Endothelial cell of hepatic sinusoid (primary cell): ENCODE measurements at regions not wholly inside any gene's neighbourhood (a gene's known extent, or its start where the extent isn't known, plus 50 kb on each side); places are given as distances from the start of the nearest gene placed in this dataset.

Source experiments
- in situ Hi-C: cut with HindIII; loops from 2 replicates; pipeline ENCODE4 v1.10.0; 2017; ENCODE audit warnings: low sequenced_read_pairs

DNA sequence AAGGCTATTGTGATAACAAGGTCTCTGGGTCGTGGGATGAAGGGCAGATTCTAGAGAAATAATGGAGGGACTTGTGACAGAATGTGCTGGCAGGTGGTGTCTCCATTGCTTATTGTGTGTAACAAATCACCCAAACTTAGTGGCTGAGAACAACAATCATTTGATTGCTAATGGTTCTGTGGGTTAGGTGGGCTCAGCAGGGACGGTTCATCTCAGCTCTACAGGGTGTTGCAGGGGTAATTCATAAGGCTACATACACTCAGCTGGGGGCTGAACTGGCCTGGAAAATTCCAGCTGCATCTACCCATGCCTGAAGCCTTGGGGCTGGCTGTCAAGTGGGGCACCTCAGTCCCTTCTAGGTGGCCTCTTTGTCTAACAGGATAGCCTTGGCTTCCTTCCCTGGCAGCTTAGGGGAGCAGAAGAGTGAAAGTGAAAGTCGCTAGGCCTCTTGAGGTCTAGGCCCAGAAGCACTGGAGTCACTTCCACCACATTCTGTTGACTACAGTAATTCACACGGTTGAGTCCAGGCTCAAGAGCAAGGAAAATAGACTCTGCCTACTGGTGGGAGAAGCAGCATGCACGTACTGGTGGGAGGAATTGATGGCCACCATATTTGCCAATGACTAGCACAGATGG lies 308.9 kb downstream of the MN1 start:
- in situ Hi-C loops, result no loop called here

DNA sequence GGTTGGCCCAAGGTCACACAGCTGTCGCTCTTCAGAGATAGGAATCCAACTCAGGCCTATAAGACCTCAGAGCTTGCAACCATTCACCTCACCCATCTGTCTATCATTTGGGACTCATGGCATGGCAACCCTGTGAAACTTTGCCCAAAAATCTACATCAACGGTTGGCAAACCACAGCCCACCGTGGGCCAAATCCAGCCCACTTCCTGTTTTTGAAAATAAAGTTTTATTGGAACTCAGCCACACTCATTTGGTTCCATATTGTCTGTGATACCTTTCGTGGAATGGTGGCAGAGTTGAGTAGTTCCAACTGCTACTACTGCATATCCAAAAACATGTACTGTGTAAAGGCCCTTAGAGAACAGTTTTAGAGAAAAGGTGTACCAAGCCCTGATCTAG lies 307.8 kb downstream of the MN1 start:
- in situ Hi-C loops, result no loop called here

DNA sequence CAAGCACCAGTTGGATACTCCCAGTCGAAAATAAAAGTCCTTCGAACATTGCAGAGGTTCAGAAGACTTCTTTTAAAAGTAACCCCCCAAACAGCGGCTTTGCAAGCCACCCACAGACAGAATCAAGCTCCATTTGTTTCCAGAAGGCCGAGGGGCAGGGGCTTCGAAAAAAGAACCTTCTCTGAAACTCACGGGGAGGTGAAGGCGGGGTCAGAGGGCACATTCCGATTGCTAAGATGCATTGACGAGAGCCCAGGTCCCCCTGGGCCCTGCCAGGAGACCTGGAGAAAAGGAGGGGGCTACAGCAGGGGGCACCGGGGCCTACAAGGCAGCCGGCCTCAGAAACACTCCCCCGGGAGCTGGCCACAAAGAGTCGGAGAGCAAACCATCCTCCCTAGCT lies 306.8 kb downstream of the MN1 start:
- in situ Hi-C loops, result no loop called here

DNA sequence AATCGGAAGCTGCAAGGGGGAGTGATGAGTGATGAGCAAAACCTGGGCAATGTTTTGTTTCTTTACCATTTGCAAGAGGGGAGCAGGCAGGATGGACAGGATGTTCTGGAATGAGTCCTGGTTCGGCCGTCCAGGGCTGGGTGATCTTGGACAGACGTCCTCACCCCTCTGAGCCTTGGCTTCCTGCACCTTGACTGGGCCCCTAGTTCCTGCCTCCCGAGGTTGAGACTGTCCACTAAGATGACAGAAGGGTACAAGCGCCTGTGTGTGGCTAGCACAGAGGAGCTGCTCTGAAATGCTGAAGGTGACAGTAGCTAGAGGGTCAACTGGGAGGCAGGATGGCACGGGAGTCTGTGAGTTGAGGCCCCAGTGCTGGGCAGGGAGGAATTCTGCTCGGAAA lies 306.2 kb downstream of the MN1 start:
- in situ Hi-C loops, result no loop called here

DNA sequence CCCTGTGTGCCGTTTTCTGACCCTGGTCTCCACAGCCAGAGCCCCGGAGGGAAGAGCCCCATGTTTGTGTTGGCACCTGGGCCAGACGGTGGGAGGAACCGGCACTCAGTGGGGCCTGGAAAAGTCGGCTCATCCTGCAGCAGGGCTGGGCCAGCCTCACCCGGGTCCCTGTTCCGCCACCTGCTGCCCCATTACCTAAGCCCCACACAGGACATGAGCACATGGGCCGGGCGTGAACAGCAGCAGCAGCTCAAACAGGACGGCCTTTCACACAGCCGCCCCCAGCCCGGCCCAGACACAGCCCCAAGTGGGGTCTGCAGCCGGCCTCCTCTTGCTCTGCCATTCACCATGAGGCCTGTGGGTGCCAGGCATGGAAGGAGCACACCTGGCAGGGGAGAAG lies 302.4 kb downstream of the MN1 start:
- in situ Hi-C loops, result no loop called here

DNA sequence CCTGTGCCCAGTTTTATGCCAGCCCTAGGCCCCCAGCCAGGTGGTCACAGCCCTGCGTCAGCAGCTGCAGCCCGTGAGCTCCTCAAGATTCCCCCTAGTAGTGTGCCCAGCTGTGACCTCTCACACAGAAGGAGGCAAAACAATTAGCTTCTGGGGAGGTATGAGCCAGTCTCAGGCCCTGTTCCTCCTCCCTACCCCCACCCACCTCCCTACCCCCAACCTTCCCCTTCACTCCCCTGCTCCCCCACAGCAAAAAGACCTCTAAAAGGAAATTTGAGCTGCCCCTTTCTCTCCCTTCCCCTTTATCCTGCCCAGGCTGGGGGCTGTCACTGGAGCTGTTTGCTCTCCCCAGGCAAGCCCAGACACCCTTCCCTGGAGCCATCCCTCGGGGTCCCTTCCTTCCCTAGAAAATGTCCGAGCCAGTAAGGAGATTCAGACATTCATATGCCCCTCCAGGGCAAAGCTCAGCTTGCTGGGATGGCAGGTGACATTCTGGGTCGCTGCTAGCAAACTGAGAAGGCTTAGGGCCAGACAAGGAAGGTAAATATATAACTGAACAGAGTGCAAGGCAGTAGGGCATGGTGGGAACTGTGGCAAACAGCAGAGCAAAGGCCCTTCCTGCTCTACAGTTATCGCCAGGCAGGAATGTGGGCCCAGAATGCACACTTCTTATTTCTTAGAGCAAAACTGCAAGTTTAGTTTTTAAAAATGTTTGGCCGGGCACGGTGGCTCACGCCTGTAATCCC lies 300.2 kb downstream of the MN1 start:
- in situ Hi-C loops, result no loop called here

DNA sequence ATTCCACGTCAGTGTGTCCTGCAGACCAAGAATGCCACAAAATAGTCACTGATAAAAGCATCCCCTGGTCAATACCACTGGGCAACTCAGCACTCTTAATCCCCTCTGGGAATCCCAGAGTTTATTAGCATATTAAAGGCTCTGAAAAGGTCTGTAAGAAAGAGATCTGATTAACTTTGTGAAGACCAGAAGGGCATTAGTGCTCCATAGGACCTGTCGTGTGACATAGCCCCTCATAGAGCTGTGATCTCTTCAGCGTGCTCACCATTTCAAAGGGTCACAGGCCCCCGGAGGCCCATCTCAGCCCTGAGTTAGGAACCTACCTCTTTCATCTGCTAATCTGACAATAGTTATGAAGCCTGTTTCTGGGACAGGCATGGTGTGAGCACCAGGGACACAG lies 299.2 kb downstream of the MN1 start:
- in situ Hi-C loops, result no loop called here

DNA sequence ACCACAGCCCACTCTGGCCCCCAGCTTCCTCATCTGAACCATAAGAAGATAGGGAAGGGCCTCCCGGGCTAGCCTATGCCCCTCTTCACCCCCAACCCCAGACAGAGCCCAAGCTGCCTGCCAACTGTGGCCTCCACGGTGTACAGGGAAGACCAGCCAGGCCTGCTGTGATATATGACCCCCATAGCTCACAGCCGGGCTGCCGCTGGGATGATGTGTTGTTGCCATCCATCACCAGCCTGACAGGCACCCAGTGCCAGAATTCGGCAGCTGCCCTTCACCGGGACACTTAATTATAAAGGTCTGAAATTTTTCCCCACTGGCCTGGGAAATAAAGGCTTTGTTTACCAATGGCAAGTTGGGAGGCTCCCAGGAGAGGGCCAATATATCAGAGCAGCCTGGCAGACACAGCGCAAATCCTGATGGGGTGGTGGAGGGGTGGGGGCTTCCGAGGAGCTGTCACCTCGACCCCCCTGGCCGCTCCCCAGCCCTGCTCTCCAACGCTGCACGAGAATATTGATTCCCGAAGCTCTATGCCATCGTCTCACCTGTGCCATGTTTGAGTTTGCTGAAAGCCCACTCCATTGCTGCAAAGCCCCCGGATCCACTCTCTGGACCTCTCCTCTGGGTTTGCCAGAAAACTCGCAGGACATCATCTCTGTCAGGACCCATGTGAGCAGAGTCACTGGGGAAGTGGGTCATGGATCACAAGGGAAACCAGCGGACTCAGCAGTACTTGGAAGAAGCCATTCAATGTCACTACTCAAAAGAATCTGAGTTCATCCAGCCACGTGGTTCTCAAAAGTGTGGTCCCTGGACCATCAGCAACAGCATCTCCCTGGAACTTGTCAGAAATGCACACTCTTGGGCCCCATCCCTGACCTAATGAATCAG lies 296.9 kb downstream of the MN1 start:
- in situ Hi-C loops, result no loop called here

DNA sequence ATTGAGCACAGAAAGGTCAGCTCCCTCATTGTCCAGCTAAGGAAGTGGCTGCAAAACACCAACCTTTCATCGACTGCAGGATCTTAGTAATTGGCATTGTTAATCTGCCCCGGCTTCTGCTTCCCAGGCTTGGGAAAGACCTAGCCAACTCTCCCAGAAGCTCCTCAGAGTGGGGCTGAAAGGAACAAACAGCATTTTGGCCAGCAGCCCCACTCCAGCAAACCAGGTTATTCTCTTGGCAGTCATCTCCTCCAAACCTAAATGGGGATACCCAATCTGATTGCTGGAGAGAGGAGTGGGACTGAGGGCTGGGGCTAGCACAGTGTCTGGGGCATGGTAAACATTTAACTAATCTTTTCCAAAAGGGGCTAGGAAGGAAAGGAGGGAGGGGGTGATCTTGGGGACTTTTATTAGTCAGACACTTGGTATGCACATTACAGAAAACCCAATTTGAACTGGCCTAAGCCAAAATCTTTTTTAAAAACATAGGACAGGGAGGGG lies 294.4 kb downstream of the MN1 start:
- in situ Hi-C loops, result no loop called here

DNA sequence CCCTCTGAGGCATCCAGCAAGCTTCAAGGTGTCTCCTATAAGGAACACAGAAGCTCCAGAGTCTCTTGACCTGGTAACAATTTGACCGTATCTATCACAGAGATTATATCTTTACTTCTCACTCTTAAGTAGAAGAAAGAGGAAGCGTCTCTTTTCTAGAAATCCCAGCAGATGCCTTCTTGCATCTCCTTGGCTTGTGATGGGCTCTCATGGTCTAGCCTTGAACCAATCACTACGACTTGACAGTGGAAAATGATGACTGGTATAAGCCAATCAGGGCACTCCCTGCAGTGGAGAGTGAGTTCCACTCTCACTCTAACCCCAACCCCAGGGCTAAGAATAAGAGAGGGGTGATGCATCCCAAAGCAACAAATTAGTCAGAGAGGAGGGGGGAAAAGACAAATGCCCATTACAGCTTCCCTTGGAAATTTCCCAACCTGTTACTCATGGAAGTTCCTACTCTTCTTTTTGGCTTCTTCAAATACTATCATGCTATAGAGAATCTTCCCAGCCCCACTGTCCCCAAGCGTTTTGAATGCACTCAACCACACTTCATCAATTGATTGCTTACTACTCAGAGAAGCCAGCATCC lies 293.5 kb downstream of the MN1 start:
- in situ Hi-C loops, result no loop called here

DNA sequence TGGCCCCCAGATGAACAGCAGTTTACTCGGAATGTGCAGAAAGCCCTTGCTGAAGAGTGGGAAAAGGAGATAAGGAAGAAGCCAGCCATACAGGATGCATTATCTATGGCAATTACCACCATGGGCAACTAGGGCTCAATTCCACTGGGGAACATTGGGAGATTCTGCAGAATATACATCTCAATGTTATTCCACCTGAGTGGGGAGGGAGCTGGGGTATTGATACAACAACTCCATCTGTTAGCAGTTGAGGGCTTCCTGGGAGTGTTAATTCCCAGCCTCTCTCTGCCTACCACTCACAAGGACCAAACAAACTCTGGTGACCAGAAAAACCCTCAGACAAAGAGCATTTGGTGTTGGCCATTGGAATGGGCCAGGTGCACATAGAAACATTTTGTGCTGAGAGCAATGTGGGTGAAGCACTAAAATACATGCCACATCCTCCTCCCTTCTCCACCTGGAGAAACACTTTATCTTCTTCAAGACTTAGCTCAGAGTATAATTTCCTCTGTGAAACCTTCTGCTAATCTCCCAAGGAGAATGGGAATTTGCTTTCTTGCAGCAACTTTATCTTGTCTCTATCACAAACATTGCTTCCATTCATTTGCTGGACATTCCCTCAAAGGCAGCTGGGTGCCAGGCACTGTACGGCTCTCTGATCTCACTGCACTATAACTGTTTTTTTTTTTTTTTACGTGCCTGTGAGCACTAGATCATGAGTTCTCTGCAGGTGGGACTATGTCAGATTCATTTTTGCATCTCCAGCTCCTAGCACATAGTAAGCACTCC lies 292.2 kb downstream of the MN1 start:
- in situ Hi-C loops, result no loop called here

DNA sequence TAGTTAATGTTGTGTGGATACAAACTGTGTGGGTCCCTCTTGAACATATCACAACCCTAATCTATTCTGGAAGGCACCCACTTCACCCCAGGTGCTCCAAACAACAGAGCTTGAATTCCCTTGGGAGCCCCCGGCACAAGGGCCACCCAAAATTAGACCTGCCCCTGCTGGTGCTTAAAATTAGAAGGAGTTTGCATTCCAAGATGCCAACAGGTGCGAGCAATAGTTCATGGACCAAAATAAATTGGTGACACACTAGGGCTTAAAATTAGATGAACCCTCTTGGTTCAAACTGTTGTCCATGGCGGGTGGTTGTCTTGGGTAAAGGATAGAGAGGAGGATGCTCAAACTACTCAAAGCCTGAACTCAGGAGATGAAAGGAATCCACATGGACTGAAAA lies 291.5 kb downstream of the MN1 start:
- in situ Hi-C loops, result loop anchor here (5.0 kb wide), 1 partner anchor 82 kb away; no protein-coding TSS in a partner anchor

DNA sequence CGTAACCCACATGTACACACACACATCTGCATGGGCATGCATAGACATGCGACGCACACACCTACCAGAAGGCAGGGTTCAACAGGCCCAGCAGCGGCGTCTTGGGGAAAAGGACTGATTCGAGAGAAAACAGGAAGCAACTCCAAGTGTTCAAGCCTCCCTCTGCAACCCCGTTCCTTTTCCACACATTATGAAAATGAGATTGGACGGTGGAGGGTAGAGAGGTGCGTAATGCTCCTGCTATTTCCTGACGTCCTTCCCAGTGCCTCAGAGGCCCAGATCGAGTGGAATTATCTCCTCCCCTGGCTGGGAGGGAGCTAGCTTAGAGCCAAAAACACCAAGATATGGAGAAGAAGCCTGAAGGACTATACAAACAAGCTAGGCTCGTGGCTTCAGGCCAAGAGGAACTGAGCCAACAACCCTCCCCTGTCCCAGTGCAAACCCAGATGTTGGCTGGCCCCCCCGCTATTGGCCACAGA lies 289.2 kb downstream of the MN1 start:
- in situ Hi-C loops, result loop anchor here (5.0 kb wide), 1 partner anchor 80 kb away; no protein-coding TSS in a partner anchor

DNA sequence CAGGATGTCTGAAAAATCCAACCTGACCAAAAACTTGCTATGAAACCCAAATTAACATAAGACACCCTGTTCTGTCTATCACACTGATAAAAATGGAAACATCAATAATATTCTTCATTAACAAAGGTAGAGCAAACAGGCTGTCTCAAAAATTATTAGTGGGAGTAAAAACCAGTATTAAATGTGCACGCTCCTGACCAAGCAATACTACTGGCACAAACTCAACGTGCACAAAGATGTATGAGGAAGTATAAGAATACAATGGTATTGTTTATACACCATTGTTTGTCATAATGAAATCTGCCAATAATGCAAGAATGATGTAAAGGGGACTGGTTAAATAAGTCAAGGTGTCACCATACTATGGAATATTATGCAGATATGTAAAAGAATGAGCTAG lies 288.5 kb downstream of the MN1 start:
- in situ Hi-C loops, result loop anchor here (5.0 kb wide), 1 partner anchor 79 kb away; no protein-coding TSS in a partner anchor

DNA sequence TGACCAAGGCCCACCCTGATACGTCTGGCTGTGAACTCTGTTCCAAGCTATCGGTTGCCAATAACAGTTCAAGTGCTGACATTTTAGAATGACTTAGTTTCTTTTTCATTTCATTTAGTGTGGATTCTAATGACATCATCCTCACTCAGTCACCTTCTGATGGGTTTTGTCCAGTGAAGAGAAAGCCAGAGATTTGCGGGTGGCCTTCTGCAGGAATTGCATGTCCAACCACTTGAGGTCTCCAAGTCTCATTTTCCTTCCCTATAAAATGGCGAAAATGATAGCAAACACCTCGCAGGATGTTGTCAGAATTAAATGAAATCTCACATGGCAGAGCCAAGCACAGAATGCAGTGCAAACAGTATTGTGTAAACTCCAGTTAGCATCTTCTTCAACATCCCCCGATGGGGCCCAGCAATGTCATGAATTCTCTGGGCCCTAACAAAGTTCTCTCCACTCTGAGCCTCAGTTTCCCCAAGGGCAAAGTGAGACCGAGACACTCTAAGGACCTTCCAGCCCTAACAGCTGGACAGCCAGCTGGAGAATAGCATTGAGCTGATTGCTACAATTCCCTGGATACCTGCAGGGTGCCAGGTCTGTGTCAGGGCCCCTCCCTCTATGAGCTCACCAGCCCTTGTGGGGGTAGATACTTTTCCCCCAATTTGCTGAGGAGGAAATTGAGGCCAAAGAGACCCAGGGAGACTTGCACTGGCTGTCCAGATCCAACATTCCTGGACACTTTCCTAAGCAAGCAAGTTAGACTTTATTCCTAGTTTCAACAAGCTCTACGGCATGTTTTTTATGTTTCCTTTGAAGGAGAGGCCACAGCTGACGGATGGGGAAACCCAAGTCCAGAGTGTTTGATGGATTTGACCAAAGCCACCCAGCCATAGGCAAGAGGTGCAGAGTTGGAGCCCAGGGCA lies 286.7 kb downstream of the MN1 start:
- in situ Hi-C loops, result loop anchor here (5.0 kb wide), 1 partner anchor 77 kb away; no protein-coding TSS in a partner anchor

DNA sequence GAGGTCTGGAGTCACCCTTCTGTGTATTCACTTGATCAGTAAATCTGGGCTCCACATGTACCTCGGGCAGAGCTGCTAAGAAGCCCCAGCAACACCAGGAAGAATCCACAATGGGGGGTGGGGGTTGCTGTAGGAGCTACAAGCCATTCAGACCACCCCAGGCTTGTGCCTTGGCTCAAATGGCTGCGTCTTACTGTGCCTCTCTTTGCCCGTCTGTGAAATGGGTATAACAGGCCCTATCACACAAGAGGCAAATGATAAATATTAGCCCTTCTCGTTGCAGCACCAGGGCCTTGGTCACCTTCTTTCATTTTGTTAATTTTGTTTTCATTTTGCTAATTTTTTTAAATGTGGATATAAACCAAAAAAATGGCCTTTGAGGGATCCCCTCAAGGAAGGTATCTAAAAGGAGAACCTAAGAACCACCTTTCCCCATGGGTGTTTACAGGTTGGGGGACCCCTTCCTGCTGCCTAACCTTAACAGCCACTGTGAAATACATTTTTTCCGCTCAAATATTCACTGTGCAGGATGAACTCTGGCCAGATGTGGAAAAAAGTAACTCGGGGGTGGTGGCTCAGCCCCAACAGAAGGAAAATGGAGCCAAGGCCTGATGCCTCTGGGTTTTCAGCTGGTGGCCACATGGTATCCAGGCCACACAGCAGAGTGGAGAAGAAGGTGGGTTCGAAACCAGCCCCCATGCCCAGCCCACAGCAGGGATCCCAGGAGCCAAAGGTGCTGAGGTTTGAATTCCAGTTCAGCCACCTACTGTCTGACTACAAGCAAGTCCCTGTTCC lies 284.0 kb downstream of the MN1 start:
- in situ Hi-C loops, result no loop called here

DNA sequence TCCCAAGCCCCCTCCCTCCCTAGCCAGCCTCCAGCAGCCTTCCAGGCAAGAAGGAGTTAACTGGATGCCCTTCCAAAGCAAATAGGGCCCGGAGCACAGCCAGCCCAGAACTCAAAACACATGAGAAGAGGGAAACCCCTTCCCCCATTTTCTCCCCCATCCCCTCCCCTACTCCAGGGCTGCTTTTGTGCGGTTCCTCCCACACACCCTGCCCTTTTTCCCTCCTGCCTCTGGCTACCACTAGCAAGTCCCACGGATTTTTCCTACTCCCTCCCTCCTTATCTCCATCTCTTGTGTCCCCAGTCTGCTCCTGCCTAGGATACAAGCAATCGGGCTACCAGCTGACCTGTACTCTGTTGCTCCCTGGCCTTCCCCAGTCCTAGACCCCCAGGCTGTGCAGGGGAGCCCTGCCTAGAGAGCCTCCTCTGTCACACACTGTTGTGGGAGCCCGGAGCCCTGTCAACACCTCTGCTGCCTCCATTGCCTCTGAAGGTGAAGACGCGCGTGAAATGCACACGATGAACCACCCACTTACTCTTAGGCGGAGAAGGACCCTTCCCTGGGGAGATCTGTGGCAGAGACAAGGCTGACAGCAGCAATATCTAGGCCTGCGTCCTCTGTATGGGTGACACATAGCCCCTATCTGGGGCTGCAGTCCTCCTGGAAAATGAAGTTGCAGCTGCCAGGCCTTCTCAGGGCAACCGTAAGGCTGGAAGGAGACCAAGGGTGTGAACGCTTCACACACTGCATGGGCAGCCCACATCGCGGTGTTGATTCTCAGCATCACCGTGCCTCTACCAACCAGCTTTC lies 282.8 kb downstream of the MN1 start:
- in situ Hi-C loops, result no loop called here
